Left colon (tissue), 2 donors: ENCODE measurements at regions not wholly inside any gene's neighbourhood (a gene's known extent, or its start where the extent isn't known, plus 50 kb on each side); places are given as distances from the start of the nearest gene placed in this dataset.
"Not testable (repeated sequence)": the region's sequence is repeated elsewhere in the genome, so short reads cannot be mapped to it uniquely, and the experiment has no call there.

Source experiments
- ATAC-seq: fragments of 200-7000 bp; cut with Tn5 transposase; one replicate; pipeline ENCODE4 v1.9.1; 2020; ENCODE audit warnings: mild to moderate bottlenecking, moderate library complexity
- DNase-seq, 2 donors: peaks; one replicate each; pipeline ENCODE4 v3.0.0-alpha.2; 2020
- intact Hi-C, 2 donors: fragments of 100-400 bp; cut with DNase I in 1 of 2; cut with micrococcal nuclease in 1 of 2; formaldehyde crosslinking; loops; one replicate each; pipeline versions ENCODE4 v1.11.2 to v1.14.0; 2022; cut with DNase I, micrococcal nuclease
- donor health status: DM: no; HTN: no; CAD: no.
- donor health status: DM: yes; HTN: yes; CAD: no.

DNA sequence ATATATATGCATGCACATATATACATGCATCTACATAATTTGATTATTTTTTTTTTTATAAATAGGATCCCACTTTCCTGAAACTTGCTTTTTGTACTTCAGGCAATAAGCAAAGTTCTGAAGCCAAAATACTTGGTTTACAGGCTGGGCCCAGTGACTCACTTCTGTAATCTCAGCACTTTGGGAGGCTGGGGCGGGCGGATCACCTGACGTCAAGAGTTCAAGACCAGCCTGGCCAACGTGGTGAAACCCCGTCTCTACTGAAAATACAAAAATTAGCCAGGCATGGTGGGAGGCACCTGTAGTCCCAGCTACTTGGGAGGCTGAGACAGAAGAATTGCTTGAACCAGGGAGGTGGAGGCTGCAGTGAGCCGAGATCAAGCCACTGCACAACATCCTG lies 51.0 kb upstream of the FOXN3 start:
- intact Hi-C loops: not testable (repeated sequence)
- peak in 1 of 2 donors; percentile 2 for DNase-seq

DNA sequence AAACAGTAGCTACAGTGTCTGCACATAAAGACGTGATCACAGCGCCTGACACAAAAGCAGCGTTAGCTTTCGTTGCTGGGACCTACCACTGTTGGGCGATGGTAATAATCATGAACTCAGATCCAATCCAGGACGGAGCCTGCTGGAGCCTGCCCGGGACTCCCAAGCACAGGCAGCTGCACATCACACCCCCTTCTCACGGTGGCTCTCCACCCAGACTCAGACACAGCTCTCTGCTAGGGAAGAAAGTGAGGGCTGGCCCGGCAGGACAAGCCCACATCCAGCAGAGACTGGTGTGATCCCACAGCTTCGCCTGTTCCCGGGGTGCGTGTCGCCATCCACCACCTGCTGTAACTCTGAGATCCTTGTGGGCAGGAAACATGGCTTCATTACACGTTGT lies 49.9 kb upstream of the FOXN3 start:
- DNase-seq: peak in 1 of 2 donors; percentile 20
- ATAC-seq: no peak
- intact Hi-C loops: no loop called here

More for the DNA sequence above, 51.0 kb upstream of the FOXN3 start:
- not testable (repeated sequence) for ATAC-seq
